SW480 (cell line): ENCODE measurements at regions not wholly inside any gene's neighbourhood (a gene's known extent, or its start where the extent isn't known, plus 50 kb on each side); places are given as distances from the start of the nearest gene placed in this dataset.
"Not testable (repeated sequence)": the region's sequence is repeated elsewhere in the genome, so short reads cannot be mapped to it uniquely, and the experiment has no call there.

Experiments
- DNase-seq: peaks from one replicate; pipeline ENCODE4 v3.0.0-alpha.2; 2016; ENCODE audit warnings: low spot score

GRCh38 chr20:47925593-47925992 is 140.3 kb upstream of the SULF2 start:
- no peak for DNase-seq

- no peak for DNase-seq
These were observed 137.0 kb upstream of the SULF2 start for GRCh38 chr20:47922269-47922668.

DNA sequence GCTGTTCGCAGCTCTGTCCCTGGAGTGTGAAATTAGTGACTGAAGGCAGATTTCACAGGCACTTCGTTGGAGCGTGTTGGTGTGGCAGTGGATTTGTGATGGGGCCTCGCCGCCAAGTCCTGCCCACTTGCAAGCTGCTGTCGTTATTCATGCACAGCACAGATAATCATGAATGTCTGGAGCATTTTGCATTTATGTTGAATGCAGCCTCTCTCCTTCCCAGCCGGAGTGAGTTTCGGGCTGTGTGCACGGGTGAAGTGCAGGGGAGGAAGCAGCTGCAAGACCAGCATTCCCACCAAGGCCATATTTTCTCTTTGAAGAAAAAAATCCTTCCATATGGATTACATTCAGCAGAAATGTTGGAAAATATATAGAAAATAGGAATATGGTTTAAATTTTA is 136.5 kb upstream of the SULF2 start:
- not testable (repeated sequence) for DNase-seq

- DNase-seq = no peak
These were observed 136.1 kb upstream of the SULF2 start for GRCh38 chr20:47921408-47921807.

DNA sequence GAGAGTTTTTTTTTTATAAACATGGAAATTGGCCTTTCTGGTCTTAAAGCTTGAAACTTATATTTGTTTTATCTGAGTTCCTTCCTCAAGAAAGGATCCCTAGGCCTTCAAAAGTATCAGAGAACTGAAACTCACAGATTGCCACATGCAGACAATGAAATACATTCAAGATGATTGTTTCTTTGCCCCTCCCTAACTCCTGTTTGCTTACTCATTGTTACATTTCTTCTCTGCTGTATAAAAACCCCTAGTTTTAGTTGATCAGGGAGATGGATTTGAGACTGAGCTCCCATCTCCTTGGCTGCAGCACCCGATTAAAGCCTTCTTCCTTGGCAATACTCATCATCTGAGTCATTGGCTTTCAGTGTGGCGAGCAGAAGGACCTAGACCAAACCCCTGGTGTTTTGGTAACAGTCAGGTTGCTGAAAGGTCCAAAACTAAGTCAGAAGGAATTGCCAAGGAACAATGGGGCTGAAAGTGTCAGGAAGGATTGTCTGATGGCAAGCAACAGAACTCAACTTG is 132.3 kb upstream of the SULF2 start:
- DNase-seq = no peak

GRCh38 chr20:47915495-47915894 is 130.2 kb upstream of the SULF2 start:
- DNase-seq = no peak

DNA sequence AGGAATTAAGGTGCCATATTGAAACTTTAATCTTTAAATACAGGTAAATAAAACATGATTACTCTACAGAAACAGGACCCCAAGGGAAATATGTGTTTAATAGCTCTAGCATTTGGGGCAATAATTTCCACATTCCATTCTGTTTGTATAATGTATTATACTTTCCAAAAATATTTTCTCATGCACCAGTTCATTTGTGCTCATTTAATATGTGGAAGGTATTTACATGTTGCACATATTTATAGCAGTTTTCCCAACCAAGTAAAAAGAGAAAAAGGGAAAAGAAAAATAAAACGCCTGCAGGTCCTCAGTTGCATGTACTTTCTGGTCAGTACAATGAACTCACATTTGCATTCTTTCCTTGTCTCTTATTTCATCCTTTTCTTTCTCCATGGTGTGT is 129.5 kb upstream of the SULF2 start:
- no peak for DNase-seq

DNA sequence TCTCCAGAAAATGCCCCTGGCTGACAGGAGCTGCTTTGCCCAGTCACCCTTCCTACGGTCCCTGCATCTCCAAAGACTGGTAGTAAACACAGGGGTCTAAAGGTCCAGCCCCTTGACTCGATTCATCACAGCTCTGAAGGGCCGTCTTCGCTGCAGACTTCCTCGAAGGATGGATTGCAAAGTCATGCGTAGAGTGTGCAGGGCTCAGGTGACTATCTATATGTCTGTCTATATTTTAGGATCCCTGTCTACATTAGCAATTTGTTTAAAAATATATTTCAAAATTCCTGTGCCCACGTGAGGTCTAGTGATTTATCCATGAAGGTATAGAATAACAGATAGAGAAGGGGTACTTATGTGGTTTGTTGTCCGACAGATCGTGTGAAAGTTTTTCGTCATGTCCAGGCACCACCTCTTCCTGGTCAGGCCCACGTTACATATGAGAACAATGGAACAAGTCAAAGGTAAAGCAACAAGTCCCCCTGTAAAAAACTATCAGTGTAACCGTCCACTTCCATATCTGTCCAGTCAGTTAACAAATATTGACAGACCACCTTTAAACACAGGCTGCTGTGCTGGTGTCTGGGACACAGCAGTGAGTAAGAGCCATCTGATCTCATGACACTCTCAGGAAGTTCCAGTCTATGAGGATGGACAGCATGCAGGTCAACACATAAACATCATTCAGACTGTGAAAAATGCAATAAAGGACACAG is 127.7 kb upstream of the SULF2 start:
- not testable (repeated sequence) for DNase-seq

DNA sequence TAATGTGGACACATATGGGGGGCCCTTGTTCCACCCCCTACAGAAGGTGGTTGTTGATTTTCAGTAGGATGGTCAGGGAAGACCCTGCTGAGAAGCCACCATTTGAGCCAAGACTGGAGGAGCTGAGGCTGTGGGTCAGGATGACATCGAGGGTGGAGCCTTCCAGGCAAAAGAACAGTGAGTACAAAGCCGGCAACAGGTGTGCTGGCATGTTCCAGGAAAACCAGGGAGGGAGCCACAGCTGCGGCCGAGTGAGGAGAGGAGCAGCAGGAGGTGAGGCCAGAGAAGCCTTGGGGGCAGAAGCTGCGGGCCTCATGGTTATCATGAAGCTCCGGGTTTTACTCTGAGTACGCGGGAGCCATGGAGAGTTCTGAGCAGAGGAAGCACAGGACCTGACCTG is 126.9 kb upstream of the SULF2 start:
- peak; percentile 40 for DNase-seq

DNA sequence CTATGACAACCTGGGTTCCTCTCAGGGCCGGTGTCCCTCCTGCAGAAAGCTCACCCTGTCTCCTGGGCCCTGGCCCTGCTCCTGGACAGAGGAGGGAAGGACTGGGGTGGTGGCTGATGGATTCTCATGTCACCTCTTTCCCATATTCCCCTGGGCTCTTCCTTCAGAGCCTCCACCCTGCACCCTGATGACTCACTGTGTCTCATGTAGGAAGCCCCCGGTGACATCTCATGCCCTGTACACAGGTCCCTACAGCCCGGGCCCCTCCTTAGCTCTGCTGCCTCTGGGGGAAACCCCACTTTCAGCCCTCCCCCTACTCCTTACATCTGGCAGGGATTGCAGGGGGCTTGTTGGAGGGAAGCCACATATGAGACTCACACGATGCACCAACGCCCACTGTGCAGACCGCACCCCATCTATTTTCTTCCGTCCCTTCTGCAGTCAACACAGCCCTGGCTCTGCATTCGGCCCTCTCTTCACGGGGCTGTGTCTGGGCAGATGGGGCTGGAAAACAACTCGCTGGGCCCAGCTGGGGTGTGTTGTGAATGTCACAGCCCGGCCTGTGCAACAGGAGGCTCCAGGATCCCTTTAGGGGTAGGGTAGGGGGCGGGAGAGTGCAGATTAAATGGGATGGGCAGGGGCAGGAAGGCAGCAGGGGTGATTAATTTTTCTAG is 124.6 kb upstream of the SULF2 start:
- DNase-seq = peak; percentile 51

GRCh38 chr20:47908361-47909035 is 123.2 kb upstream of the SULF2 start:
- not testable (repeated sequence) for DNase-seq

- DNase-seq = not testable (repeated sequence)
These were observed 122.7 kb upstream of the SULF2 start for GRCh38 chr20:47907951-47908350.

- no peak for DNase-seq
These were observed 121.9 kb upstream of the SULF2 start for GRCh38 chr20:47907031-47907675.

GRCh38 chr20:47906348-47906660 is 121.0 kb upstream of the SULF2 start:
- no peak for DNase-seq

DNA sequence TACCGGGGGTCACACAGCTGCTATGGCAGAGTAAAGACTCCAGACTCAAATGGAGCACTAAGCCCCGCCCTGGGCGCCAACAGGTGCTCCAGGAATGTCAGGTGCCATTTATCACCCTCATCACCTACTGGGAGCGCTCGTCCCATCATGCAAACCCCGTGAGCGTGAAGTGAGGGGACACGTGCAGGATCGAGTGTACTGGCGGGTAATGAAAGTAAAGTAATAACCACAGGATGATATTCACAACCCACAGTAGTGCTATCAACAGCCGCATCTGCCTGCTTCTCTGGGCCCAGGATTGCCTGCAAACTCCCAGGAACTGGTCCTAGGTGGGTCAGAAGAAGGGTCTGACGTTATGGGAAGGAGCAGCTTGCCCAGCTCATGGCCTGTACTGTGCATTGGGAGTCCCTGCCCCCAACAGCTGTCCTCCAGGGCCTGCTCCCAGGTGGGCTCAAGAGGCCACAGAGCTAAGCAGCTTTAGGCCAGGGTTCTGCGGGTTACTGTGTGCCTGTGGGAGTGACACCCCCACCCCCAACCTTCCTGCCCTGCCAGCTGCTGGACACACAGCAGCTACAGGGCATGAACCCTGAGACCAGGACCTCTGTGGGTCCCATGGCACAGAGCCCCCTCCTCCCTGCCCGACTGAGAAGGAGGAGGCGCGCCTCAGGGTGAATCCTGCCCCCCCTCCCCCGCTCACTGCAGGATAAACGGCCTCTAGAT is 120.5 kb upstream of the SULF2 start:
- DNase-seq = no peak

DNA sequence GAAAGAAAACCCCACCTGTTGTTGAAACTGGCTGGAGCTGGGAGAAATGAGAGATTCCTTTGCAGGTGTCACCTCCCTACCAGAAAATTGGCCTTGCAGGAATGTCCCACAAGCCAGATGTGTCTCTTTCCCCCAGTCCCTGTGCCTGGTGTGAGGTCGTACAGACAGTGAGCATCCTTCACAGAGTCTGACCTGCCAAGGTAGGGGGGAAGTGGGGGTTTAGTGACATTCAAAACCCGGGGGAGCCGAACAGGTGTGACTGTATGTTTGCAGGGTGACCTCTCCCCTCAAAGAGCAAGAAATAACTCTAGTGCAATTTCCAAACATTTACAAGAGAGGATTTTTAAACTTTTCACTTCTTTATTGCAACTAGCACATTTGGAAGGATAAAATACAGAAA is 117.7 kb upstream of the SULF2 start:
- not testable (repeated sequence) for DNase-seq

- not testable (repeated sequence) for DNase-seq
These were observed 114.0 kb upstream of the SULF2 start for GRCh38 chr20:47899313-47899712.

- DNase-seq = no peak
These were observed 112.2 kb upstream of the SULF2 start for GRCh38 chr20:47897461-47897860.

DNA sequence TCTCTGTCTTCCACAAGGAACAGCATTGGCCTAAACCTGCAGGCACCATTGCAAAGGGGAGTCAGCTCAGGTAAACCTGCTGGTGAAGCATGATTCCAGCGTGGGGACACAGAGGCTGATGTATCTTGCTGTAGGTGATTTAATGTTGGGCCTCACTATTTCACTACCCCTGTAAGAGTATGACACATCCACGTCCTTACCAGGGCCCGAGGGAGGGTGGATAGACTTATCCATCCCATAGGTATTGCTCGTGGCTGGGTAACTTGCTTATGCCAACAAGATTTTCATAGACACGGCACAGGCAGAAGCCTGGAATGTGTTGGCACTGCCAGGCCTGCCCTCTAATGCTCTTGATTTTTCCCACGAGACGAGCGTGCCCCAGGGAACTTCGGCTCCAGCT is 107.4 kb upstream of the SULF2 start:
- not testable (repeated sequence) for DNase-seq

DNA sequence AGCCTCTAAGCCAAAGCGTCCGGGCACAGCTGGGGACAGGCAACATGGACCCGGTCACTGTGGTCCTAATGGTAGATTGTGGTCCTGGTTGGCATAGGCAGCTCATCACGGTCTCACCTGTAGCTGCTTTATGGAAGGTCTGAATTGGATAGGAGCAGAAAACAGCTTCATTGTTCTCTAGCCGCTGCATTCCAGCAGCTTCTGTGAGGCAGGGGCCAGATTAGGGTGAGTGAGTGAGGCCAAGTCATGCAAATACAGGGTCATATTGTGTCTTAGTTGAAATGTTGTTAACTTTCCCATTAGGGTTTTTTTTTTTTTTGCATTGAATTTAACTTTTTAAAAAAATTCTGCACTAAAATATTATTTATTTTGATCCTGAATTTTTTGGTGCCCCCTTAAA is 105.4 kb upstream of the SULF2 start:
- not testable (repeated sequence) for DNase-seq

DNA sequence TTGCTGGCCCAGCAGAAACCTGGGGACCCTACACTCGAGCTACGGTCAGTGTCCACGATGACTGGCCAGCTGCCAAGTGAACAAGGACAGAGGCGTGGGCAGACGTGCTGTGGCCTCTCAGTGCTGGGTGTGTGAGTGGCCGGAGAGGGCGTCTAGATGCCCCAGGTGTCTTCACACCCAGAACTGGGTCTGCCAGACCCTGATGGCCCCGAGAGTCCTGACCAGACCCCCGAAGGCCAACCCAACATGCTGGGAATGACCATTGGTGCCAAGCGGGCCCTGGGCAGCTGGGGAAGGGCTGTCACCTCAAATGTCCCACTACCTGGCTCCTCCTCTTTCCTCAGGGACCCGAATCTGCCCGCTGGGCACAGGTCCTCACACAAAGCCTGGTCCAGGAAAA is 104.5 kb upstream of the SULF2 start:
- not testable (repeated sequence) for DNase-seq

DNA sequence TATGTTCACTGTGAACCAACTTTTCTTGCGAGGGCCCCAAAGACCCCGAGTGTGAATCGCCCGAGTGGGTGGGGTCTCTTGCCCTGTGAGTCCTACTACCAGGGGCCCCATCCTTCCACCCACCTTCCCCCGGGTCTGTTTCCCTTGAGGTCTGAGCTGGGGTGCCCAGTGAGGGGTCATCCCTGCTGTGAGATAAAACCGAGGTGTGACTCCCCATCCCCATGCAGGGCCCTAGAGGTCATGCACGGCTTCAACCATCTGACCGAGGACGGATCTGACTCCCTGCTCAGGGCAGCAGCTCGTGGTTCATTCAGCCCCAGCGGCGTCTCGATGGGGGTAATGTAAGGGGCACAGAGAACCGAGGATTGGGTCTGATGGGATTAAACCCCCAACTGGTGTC is 103.1 kb upstream of the SULF2 start:
- no peak for DNase-seq
